NCI-H187 (cell line): ENCODE measurements at regions not wholly inside any gene's neighbourhood (a gene's known extent, or its start where the extent isn't known, plus 50 kb on each side); places are given as distances from the start of the nearest gene placed in this dataset.

ENCODE experiments used
- DNase-seq, 2 experiments: peaks; one replicate each; lab custom pipeline; 2025; lab: John Stamatoyannopoulos, UW

DNA sequence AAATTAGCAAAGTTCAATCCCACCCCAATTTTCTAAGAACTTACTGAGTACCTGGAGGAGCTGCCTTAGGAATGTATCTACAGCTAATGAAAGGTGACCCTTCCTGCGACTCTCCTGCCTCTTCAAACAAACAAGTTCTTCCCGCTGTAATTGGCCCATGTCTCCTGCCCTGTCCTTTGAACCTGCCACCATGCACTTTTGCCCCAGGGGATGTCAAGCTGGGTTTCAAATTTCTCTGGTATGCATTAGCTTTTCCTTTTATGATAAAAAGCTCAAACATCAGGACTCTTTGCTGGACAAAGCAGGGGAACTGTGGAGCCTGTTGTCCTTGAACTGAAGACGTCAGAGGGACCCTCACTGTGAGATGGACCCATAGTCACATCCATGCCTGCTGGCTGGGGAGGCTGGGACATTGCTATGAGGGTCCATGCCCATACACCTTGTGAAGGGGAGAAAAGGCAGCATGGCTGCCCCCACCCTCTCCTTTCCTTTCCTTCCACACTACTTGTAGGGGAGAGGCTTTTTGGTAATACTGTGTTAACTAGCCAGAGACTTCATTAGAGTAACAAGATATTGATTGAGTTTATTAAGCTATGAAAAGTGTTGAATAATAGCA lies 210.7 kb upstream of the COPS8 start:
- DNase-seq, result no peak

DNA sequence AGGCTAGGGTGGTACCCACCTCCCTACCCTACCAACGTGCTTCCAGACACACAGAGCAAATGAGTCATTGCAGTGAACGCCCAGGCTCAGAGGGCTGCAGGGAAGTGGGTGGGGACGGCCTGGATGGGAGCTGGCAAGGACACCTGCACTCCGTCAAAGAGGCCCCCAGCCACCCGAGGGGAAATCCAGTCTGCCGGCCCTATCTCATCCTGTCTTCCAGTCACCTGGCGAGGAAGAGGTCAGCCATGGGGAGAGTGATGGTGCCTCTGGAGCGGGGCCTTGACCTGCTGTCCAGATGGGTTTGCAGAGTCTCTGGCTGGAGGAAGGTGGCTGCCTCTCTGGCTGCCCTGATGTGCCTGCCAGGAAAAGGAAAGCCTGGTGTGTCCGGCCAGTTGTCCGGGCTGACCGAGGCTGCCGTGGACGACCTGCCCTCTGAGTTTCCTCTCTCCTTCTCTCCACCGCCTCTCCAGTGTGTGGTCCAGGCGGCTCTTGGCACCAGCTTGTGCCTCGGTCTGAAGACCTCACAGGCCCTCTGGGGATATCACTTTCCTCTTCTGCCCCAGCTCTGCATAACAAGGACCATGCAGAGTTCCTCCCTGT lies 209.7 kb upstream of the COPS8 start:
- DNase-seq, result peak in 1 of 2 experiments; percentile 10

- no peak for DNase-seq
These were observed 209.0 kb upstream of the COPS8 start for GRCh38 chr2:236876642-236877041.

DNA sequence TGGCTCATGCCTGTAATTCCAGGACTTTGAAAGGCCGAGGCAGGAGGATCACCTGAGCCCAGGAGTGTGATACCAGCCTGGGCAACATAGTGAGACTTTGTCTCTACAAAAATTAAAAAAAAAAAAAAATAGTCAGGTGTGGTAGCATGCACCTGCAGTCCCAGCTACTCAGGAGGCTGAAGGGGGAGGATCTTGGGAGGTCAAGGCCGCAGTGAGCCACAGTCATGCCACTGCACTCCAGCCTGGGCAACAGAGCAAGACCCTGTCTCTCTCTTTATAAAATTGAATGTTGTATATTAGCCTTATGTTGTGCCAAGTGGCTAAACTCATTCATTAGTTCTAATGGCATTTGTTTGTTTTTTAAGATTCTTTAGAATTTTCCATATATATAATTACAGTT lies 207.7 kb upstream of the COPS8 start:
- DNase-seq, result no peak

- no peak for DNase-seq
These were observed 206.2 kb upstream of the COPS8 start for GRCh38 chr2:236879416-236879963.

DNA sequence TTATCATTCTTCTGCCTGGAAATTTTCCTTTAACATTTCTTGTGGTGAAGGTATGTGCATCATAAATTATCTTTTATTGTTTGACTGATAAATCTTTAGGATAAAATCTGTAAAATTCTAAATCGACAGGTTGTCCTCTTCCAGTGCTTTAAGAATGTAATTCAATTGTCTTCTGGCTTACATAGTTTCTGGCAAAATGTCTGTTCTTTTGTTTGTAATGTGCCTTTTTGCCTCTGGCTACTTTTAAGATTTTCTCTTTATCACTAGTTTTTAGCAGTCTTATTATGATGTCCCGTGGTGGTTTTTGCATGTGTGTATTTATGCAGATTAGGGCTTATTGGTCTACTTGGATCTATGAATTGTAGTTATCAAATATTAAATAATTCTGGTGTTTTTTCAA lies 203.6 kb upstream of the COPS8 start:
- no peak for DNase-seq

- DNase-seq, result no peak
These were observed 202.8 kb upstream of the COPS8 start for GRCh38 chr2:236882930-236883329.

GRCh38 chr2:236883819-236884218 lies 201.9 kb upstream of the COPS8 start:
- DNase-seq, result no peak

DNA sequence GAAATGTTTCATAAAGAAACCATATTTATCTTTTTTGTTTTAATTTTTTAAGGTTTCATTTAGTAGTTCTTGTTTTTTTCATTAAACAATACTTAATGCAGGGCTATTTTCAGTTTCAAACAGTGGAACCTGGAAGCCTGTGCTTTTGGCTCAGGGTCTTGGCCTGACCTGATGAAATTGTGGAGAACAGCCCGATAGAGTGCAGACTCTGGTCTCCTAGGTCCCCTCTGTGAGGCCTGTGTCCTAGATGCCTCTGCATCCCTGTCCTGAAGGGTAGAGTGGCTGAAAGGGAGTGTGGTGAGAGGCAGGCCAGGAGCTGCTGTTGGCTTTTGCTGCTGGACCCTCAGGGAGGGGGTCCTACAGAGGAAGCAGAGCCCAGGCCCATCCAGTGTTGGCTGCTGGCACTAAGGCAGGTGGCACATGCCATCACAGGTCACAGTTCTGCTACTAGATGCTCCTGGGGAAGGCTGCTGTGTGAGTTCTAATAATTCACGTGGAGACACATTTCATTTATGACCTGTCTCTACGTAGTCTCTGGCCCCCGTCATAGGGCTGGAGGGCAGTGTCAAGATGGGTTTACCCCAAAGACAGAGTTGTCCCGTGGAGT lies 201.0 kb upstream of the COPS8 start:
- DNase-seq, result no peak

DNA sequence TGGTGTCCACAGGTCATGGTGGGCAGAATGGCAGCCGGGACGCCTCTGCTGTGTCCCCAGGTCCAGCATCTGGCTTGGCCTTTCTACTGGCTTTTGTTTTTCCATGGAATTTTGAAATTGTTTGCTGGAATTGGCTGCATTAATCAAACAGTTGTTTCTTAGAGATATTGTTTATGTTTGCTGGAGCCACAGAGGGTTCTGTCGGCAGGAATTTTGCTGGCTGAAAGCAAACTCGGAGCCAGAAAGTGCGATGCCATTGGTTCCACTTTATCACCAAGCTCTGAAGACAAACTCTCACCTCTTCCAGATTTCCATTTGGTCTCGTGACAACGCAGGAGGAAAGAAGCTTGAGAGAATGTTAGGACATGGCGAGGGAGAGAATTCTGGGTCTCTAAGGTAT lies 199.2 kb upstream of the COPS8 start:
- DNase-seq, result no peak

DNA sequence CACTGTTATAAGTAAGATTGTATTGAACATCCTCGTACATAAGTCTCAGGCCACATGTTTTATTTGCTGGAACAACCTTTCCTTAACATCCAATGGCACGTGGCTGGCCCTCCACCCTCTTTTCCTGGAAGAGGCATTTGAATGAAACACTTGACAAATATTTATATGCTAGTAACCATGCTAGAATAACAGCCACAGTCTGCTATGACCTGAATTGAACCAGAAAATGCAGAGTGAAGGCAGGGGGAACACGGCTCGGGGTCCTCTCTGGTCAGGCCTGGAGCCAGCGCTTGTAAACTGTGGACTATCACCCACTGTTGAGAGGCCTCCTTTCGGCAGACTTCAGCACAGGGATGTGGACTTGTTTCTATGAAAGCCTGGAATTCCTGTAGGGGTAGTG lies 198.2 kb upstream of the COPS8 start:
- no peak for DNase-seq

- DNase-seq, result no peak
These were observed 197.5 kb upstream of the COPS8 start for GRCh38 chr2:236887953-236888793.

- DNase-seq, result no peak
These were observed 196.6 kb upstream of the COPS8 start for GRCh38 chr2:236888794-236889780.

GRCh38 chr2:236889791-236890704 lies 195.6 kb upstream of the COPS8 start:
- DNase-seq, result no peak

DNA sequence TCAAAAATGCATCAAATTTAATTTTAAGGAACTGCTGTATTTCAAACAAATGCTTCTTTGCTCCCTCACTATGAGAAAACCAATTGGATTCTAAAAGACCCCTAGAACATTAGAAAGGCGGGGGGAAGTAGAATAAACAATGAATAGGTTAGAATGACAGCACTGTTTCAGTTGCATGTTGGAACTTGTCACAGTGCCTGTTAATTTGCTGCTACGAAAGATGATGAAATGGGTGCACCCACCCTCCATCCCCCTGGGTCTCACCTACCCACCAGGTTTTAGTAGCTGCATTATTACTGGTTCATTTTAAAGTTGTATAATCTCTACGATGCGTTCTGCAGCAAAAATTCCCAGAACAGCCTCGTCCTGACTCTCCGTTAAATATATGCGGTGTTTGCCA lies 193.0 kb upstream of the COPS8 start:
- DNase-seq, result no peak

- DNase-seq, result no peak
These were observed 190.9 kb upstream of the COPS8 start for GRCh38 chr2:236894791-236895190.

- DNase-seq, result no peak
These were observed 190.2 kb upstream of the COPS8 start for GRCh38 chr2:236895497-236895896.

DNA sequence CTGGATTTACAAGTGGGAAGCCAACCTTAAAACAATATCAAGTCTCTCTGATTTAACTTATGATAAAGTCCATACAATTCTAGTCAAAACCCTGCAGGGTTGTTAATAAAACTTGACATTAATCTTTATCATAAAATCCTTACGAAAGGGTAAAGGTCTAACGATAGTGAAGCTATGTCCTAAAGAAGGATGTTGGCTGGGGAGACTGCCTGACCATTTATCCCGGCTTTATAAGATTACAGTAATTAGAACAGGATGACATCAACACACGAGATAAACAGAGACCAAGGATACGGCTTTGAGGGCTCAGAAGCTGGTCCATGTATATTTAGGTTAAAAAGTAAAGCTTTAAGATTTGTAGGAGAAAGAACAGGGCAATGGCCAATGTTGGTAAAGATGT lies 189.0 kb upstream of the COPS8 start:
- DNase-seq, result no peak

DNA sequence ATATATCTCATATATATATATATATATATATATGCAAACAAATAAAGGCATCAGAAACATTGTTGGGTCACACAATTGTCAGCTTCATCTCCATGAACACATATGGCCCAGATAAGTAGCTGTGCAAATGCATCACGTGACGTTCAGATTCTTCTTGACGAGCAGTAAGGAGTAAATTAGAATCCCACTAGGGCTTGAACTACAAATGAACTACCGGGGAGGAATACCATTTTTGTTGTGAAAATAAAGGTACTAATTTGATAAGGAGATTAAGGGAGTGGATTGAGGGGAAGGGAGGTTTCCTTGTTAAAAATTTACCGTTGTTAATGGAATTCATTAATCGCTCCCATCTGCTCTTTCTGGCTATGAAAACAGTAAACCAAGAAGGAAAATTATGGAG lies 186.5 kb upstream of the COPS8 start:
- no peak for DNase-seq

GRCh38 chr2:236899950-236900640 lies 185.6 kb upstream of the COPS8 start:
- no peak for DNase-seq
